Fibroblast of villous mesenchyme (primary cell): ENCODE measurements at regions not wholly inside any gene's neighbourhood (a gene's known extent, or its start where the extent isn't known, plus 50 kb on each side); places are given as distances from the start of the nearest gene placed in this dataset.

ENCODE experiments used
- DNase-seq: peaks from one replicate; pipeline ENCODE4 v3.0.0-alpha.2; 2010; ENCODE audit warnings: low read depth
- H3K4me3 ChIP-seq: 2 replicates; pipeline ENCODE4 v1.5.1; 2011; ENCODE audit warnings: low read depth, mild to moderate bottlenecking, low read length
- CTCF ChIP-seq: IDR thresholded peaks from 2 replicates; pipeline ENCODE4 v1.5.1; 2012; ENCODE audit warnings: low read depth, mild to moderate bottlenecking, low read length; ENCODE audit not compliant: insufficient read depth

- DNase-seq = no peak
- H3K4me3 ChIP-seq = no peak overlapping the region
- no peak for TF ChIP-seq CTCF
These were observed 57.2 kb upstream of the TACR1 start for GRCh38 chr2:75256485-75256884.

GRCh38 chr2:75253526-75253925 lies 54.2 kb upstream of the TACR1 start:
- no peak overlapping the region for H3K4me3 ChIP-seq
- no peak for DNase-seq
- no peak for TF ChIP-seq CTCF

- no peak for TF ChIP-seq CTCF
These were observed 52.6 kb upstream of the TACR1 start for GRCh38 chr2:75251896-75252295.

More at GRCh38 chr2:75251896-75252295, 52.6 kb upstream of the TACR1 start:
- DNase-seq = no peak
- no peak overlapping the region for H3K4me3 ChIP-seq
